ENCODE measurements at regions not wholly inside any gene's neighbourhood (a gene's known extent, or its start where the extent isn't known, plus 50 kb on each side); places are given as distances from the start of the nearest gene placed in this dataset.
"Not testable (repeated sequence)": the region's sequence is repeated elsewhere in the genome, so short reads cannot be mapped to it uniquely, and the experiment has no call there.

DNA sequence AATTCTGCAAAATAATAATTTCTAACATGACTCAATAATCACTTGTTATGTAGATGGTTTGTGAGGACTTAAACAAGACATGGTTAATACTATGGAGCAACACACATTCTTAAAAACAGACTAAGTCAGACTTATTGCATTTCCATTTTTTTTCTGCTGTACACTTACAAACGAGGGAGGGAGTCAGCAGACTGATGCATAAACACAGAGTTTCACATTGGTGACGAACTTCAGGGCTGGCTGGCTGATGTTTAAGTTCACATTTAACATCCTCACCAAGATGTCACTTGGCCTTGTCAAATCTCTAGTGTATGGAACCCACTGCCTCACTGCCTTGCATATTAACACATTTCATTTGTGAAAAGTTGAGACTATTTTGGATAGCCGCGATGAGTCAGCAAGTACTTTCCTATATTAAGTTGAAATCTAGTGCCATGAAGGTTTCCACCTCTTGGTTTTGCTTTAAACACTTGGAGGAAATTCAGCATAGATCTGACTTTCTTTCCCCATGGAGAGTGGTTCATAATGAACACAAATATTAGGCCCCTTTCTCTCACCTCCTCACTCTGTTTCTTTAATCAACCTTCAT is 337.5 kb upstream of the RUNX1 start:
- DNase-seq: no peak

GRCh38 chr21:35384375-35384774 is 335.3 kb upstream of the RUNX1 start:
- DNase-seq: no peak

DNA sequence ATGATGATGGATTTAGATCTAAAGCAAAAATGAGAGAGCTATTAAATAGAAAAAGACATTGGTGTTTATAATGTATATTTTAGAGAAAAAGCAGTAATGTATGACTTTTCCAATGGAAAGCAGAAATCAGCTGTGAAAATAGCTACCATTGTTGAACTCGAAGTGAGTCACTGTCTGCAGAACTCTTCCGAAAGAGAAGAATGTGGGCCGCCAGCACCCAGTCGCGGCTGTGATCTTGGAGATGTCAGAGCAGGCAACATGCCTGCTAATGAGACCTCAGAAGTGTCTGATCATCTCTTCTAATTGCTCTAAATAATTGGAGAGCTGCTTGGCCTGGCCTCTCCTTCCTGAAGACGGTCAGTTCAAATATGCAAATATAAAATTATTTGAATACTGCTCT is 333.6 kb upstream of the RUNX1 start:
- no peak for DNase-seq

GRCh38 chr21:35381743-35382310 is 332.7 kb upstream of the RUNX1 start:
- peak; percentile 17 for DNase-seq

DNA sequence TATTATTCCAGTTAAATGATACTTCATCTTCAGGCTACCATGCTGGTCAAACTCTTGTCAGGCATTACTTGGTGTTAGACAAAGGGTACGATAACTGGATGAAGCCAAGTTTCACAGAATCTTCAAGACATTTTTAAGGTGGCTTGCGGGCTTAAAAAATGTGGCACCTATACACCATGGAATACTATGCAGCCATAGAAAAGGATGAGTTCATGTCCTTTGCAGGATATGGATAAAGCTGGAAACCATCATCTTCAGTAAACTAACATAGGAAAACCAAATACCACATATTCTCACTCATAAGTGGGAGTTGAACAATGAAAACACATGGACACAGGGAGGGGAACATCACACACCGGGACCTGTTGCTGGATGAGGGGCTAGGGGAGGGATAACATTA is 331.2 kb upstream of the RUNX1 start:
- not testable (repeated sequence) for DNase-seq

GRCh38 chr21:35378881-35379280 is 329.8 kb upstream of the RUNX1 start:
- DNase-seq: no peak

DNA sequence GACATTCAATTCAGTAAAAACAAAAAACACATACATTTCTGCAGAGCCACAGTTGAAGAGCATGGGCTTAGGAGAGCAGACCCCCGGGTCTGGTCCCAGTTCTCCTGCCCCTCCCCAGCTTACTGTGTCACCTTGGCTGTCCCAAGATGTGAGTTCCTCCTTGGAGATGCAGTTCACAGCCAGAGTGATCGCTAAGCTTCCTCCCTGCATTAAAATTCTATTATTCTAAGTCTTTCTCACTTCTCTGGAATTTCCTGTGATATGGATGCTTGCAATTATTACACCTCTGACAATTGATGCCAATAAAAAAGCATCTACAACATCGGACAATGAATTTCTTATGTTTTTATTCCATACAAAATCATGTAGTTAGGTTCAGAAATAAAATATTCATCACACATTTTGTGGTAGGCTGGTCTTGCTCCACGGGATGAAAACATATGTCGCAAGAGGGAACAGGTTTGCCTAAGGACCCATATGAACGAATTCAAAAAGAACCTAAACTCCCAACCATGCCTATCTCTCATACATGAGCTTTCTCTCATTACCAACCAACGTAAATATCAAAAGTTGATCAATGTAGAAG is 328.5 kb upstream of the RUNX1 start:
- DNase-seq: no peak

DNA sequence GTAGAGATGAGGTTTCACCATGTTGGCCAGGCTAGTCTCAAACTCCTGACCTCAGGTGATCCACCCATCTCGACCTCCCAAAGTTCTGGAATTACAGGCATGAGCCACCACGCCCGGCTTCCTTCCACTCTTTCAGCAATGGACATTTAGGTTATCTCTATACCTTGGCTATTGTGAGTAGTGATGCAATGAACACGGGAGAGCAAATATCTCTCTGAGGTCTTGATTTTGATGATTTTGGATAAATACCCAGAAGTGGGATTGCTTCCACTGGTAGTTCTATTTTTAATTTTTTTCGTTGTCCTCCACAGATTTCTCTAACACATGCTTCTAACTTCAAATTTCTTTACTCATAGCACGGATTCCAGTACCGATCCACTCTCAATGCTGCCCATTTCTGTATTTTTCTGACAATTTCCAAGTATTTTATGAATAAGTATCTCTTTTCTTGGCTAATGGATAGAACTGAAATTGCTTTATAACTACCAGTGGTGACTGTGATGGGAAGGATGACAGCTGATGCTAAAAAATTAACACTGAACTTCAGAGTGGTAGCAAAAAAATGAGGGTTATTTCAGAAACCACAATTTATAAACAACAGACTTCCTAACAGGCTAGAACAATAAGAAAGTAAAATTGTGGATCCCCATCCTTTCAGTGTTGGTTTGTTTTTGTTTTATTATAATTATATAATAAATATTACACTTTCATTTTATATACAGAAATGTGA is 327.5 kb upstream of the RUNX1 start:
- no peak for DNase-seq

DNA sequence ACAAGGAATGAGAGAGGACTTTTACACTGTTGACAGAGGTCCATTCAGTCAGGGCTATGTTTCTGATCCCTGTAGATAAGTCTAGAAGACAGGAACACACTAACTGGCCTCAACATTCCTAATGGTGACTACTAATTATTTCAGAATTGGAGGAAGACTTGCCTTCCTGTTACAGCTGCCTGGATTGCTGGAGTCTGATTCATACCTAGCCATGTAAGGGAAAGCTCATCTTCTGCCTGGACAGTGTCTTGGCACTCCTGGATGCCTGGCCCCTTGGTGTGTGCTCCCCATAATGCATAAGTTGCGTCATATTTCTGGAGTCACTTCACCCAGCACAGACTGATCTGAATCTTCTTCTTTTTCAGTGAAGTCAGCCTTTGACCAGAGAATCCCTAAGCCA is 326.0 kb upstream of the RUNX1 start:
- DNase-seq: no peak

- DNase-seq: no peak
These were observed 324.9 kb upstream of the RUNX1 start for GRCh38 chr21:35373998-35374397.

- no peak for DNase-seq
These were observed 323.1 kb upstream of the RUNX1 start for GRCh38 chr21:35372201-35372600.

DNA sequence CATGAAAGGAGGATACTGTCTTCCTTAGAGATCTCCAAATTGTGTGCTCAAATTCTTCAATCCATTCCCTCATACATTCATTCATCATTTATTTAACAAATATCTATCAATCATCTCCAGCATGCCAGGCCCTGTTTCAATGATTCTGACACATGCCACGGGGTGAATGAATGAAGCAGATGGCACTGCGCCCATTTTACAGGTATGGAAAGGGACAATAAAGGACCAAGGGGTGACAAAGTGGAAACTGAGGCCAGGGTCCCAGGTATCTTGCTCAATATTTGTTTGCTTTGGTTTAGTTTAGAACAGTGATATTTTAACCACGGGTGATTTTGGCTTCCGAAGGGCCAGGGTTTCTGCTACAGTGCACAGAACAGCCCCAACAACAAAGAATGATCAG is 321.6 kb upstream of the RUNX1 start:
- DNase-seq: no peak

DNA sequence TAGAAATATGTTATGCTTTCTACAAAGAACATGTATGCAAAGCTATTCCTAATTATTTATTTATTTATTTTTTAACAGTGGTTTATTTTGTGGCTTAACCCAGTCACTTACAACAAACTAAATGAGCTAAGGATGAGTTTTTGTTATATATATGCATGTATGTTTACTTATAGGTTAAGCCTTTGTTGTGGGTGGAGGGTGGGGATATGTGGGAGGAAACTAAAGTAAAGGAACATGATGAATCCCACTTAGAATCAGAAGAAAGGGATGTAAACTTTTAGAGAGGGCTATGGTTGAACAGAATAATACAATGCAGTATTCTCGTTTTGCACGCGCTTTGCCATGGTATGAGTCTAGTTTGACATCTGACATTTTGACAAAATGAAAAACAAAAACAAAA is 321.0 kb upstream of the RUNX1 start:
- no peak for DNase-seq

- DNase-seq: no peak
These were observed 319.2 kb upstream of the RUNX1 start for GRCh38 chr21:35368326-35368725.

DNA sequence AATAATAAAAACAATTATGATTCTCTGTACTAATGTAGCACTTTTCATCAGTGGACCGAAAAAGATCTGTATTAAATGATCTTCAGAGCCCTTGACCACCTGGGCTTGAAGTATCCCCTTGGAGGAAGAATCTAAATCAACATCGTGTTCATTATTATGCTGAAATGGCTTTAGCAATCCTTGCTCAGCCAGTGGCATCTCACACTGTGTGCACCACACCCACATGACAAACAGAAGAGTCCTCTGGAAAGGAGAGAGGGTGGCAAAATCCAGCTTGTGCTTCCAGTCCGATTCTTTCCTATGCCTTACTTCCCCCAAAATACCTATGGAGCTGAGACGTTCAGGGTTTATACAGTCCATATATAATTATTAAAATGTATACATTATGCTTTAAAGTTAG is 318.5 kb upstream of the RUNX1 start:
- peak; percentile 81 for DNase-seq

GRCh38 chr21:35366394-35367080 is 317.4 kb upstream of the RUNX1 start:
- no peak for DNase-seq

GRCh38 chr21:35363458-35363857 is 314.4 kb upstream of the RUNX1 start:
- no peak for DNase-seq

GRCh38 chr21:35361988-35362387 is 312.9 kb upstream of the RUNX1 start:
- no peak for DNase-seq

- no peak for DNase-seq
These were observed 311.9 kb upstream of the RUNX1 start for GRCh38 chr21:35360870-35361570.

DNA sequence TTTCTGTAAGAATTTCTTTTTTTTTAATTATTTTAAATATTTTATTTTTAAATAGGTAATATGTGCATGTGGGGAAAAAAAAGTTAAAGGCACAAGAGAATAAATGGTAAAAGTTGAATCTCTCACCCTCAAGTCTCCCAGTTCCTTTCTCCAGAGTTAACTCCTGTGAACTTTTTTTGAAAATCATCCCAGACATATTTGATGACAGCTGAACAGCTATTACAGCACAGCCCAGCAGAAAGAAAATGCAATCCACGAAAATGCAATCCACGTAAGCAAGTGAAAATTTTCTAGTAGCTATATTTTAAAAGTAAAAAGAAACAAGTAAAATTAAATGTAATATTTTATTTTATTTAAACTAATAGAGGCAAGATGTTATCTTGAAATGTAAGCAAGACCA is 310.0 kb upstream of the RUNX1 start:
- DNase-seq: no peak

DNA sequence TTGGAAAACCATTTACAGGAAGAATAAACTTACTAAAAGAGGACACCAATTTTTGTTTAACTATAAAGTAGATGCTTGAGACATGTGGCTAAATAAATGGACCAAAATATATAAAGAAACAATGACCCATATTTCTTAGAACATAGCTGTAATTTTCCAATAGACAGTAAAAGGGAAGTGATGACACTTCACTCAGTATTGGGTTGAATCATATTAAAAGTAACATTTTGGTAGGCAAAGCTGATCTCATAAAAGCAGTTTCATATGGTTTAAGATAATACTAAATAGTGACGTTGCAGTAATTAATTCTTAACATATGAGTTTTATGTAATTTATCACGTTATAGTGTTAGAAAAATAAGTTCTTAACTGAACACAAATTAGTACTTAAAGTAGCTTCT is 308.9 kb upstream of the RUNX1 start:
- DNase-seq: no peak

DNA sequence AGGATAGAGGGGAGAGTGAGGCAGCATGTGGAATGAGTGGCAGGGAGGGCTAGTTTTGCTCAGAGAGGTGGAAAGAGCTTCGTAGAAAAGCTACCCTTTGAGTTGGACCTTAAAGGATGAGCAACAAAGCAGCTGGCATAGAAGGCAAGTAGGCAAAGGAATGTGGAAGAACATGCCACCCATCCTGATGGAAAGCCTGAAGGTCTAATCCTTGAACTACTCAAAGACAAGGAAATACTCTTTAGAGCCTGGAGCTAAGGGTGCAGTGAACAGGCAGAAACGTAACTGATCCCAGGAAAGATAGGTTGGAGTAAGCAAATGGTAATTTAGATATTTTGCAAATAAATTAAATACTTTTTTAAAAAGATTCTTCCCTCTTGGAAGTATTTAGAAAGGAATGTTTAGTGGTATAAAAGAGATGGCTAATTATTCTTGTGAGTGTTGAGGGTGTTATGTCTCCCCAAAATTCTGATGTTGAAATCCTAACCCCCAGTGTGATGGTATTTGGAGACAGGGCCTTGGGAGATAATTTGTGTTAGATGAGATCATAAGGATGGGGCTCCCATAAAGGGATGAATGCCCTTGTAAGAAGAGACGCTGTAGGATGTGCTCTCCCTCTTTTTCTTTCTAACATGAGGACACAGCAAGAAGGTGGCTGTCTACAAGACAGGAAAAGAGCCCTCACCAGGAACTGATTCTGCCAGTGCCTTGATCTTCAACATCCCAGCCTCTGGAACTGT is 308.1 kb upstream of the RUNX1 start:
- no peak for DNase-seq
